GM12878 (cell line): ENCODE measurements at regions not wholly inside any gene's neighbourhood (a gene's known extent, or its start where the extent isn't known, plus 50 kb on each side); places are given as distances from the start of the nearest gene placed in this dataset.
A peak's percentile ranks its signal among the peaks of the same experiment; 100 is the strongest.

ENCODE experiments used
- BHLHE40 ChIP-seq, 2 experiments: fragments of 450-650 bp in 1 of 2; IDR thresholded peaks; 2 replicates each; pipeline ENCODE4 v1.6.1; 2011 to 2017; ENCODE audit warnings: low read depth in 2 of 2, borderline replicate concordance in 1 of 2, improper control_type of control experiment in 1 of 2, low read length in 1 of 2, mild to moderate bottlenecking in 1 of 2
- CEBPB ChIP-seq, 2 experiments: fragments of 150-350 bp in 1 of 2; IDR thresholded peaks; 2 replicates each; pipeline ENCODE4 v1.6.1; 2012 to 2014; ENCODE audit warnings: low read depth in 2 of 2, low read length in 2 of 2, borderline replicate concordance in 1 of 2, inconsistent platforms in 1 of 2
- CREB1 ChIP-seq: IDR thresholded peaks from 2 replicates; pipeline ENCODE4 v1.6.1; 2012; ENCODE audit warnings: low read depth, mild to moderate bottlenecking, inconsistent platforms
- ESRRA ChIP-seq: IDR thresholded peaks from 2 replicates; pipeline ENCODE4 v1.6.1; 2012; ENCODE audit warnings: mild to moderate bottlenecking, low read length, improper control_type of control experiment
- JUNB ChIP-seq: IDR thresholded peaks from 2 replicates; pipeline ENCODE4 v1.6.1; 2016; ENCODE audit warnings: antibody characterized with exemption, mild to moderate bottlenecking
- MYB ChIP-seq: fragments of 150-350 bp; IDR thresholded peaks from 2 replicates; pipeline ENCODE4 v1.6.1; 2014; ENCODE audit warnings: mild to moderate bottlenecking, low read depth, low read length, borderline replicate concordance
- NFXL1 ChIP-seq: fragments of 450-650 bp; IDR thresholded peaks from 2 replicates; pipeline ENCODE4 v1.6.1; 2017; ENCODE audit warnings: antibody characterized with exemption, mild to moderate bottlenecking, borderline replicate concordance
- PAX5 ChIP-seq: IDR thresholded peaks from 2 replicates; pipeline ENCODE4 v1.6.1; 2011; ENCODE audit warnings: low read depth, low read length, borderline replicate concordance
- PAX8 ChIP-seq: fragments of 450-650 bp; IDR thresholded peaks from 2 replicates; pipeline ENCODE4 v1.6.1; 2017; ENCODE audit warnings: mild to moderate bottlenecking, moderate library complexity
- POLR2A ChIP-seq: IDR thresholded peaks from 2 replicates; pipeline ENCODE4 v1.6.1; 2011; ENCODE audit warnings: low read depth, mild to moderate bottlenecking, low read length
- POLR2AphosphoS5 ChIP-seq: IDR thresholded peaks from 2 replicates; pipeline ENCODE4 v1.6.1; 2011; ENCODE audit warnings: mild to moderate bottlenecking, low read length, inconsistent platforms
- SMARCA5 ChIP-seq: fragments of 450-650 bp; IDR thresholded peaks from 2 replicates; pipeline ENCODE4 v1.6.1; 2017; ENCODE audit warnings: mild to moderate bottlenecking
- SREBF2 ChIP-seq: IDR thresholded peaks from 2 replicates; pipeline ENCODE4 v1.6.1; 2012; ENCODE audit warnings: mild to moderate bottlenecking, low read length
- ZNF384 ChIP-seq: IDR thresholded peaks from 2 replicates; pipeline ENCODE4 v1.6.1; 2012; ENCODE audit warnings: low read depth, mild to moderate bottlenecking, low read length, improper control_type of control experiment, borderline replicate concordance
- TF ChIP-seq, protein P1 (sequence below): fragments of 150-350 bp; IDR thresholded peaks from 2 replicates; pipeline ENCODE4 v1.6.1; 2014; ENCODE audit warnings: mild to moderate bottlenecking, low read depth, low read length
- TF ChIP-seq, protein P2 (sequence below): IDR thresholded peaks from 2 replicates; pipeline ENCODE4 v1.6.1; 2011; ENCODE audit warnings: borderline replicate concordance, low read depth, mild to moderate bottlenecking, moderate library complexity, low read length; ENCODE audit not compliant: insufficient read depth, poor library complexity, severe bottlenecking
- TF ChIP-seq, protein P3 (sequence below): fragments of 450-650 bp; IDR thresholded peaks from 2 replicates; pipeline ENCODE4 v1.6.1; 2014; ENCODE audit warnings: mild to moderate bottlenecking
- TF ChIP-seq, protein P4 (sequence below): fragments of 450-650 bp; IDR thresholded peaks from 2 replicates; pipeline ENCODE4 v1.6.1; 2017; ENCODE audit warnings: borderline replicate concordance
- TF ChIP-seq, protein P5 (sequence below): fragments of 450-650 bp; IDR thresholded peaks from 2 replicates; pipeline ENCODE4 v1.6.1; 2017; ENCODE audit warnings: mild to moderate bottlenecking, moderate library complexity

DNA sequence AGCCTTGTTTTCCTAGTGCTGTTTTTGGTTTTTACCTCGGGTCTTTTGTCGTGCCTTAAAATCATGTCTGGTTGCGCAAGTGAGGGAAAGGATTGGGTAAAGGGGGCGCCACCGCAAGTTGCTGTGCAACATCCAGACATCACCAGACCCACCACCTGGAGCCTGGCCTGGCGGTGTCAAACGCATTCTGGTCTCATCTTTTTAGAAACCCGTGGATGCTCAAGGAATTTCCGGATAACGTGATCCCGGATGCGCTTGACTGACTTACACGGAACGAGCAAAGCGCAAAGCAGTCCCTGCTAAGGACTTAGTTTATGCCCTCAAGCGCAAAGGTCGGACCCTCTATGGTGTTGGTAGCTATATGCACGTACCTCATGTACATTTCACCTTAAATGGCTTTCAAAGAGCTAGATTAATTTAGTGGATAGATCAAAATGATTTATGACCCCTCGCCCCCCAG, 105.2 kb downstream of the OR2B2 start (continued):
- TF ChIP-seq PAX5 (peak; percentile 79; the same call in 1 of the 2 replicates), ESRRA (no peak), NFXL1 (no peak), PAX8 (0 out of 2 replicates have a peak, but pooled peaks have one; percentile 41), CREB1 (no peak), SREBF2 (no peak), SMARCA5 (peak; percentile 4; the same call in 1 of the 2 replicates), POLR2A (peak; percentile 77), CEBPB (IDR thresholded peaks at IDR 0.05; ENCODE audit: borderline replicate concordance in 1 of 2, low read depth in 2 of 2, low read length in 2 of 2) (peak in 1 of 2 experiments; percentile 55; a peak in 1 of 4 replicates), BHLHE40 (IDR thresholded peaks at IDR 0.05; ENCODE audit: borderline replicate concordance in 1 of 2, low read depth in 2 of 2, low read length in 1 of 2) (no peak), MYB (no peak), POLR2AphosphoS5 (peak; percentile 24; the same call in 1 of the 2 replicates), ZNF384 (no peak), JUNB (no peak)
- TF ChIP-seq, protein P1, sequence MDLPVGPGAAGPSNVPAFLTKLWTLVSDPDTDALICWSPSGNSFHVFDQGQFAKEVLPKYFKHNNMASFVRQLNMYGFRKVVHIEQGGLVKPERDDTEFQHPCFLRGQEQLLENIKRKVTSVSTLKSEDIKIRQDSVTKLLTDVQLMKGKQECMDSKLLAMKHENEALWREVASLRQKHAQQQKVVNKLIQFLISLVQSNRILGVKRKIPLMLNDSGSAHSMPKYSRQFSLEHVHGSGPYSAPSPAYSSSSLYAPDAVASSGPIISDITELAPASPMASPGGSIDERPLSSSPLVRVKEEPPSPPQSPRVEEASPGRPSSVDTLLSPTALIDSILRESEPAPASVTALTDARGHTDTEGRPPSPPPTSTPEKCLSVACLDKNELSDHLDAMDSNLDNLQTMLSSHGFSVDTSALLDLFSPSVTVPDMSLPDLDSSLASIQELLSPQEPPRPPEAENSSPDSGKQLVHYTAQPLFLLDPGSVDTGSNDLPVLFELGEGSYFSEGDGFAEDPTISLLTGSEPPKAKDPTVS: no peak
- TF ChIP-seq, protein P2, sequence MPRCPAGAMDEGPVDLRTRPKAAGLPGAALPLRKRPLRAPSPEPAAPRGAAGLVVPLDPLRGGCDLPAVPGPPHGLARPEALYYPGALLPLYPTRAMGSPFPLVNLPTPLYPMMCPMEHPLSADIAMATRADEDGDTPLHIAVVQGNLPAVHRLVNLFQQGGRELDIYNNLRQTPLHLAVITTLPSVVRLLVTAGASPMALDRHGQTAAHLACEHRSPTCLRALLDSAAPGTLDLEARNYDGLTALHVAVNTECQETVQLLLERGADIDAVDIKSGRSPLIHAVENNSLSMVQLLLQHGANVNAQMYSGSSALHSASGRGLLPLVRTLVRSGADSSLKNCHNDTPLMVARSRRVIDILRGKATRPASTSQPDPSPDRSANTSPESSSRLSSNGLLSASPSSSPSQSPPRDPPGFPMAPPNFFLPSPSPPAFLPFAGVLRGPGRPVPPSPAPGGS: no peak
- TF ChIP-seq, protein P3, sequence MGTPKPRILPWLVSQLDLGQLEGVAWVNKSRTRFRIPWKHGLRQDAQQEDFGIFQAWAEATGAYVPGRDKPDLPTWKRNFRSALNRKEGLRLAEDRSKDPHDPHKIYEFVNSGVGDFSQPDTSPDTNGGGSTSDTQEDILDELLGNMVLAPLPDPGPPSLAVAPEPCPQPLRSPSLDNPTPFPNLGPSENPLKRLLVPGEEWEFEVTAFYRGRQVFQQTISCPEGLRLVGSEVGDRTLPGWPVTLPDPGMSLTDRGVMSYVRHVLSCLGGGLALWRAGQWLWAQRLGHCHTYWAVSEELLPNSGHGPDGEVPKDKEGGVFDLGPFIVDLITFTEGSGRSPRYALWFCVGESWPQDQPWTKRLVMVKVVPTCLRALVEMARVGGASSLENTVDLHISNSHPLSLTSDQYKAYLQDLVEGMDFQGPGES: no peak
- TF ChIP-seq, protein P4, sequence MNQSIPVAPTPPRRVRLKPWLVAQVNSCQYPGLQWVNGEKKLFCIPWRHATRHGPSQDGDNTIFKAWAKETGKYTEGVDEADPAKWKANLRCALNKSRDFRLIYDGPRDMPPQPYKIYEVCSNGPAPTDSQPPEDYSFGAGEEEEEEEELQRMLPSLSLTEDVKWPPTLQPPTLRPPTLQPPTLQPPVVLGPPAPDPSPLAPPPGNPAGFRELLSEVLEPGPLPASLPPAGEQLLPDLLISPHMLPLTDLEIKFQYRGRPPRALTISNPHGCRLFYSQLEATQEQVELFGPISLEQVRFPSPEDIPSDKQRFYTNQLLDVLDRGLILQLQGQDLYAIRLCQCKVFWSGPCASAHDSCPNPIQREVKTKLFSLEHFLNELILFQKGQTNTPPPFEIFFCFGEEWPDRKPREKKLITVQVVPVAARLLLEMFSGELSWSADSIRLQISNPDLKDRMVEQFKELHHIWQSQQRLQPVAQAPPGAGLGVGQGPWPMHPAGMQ: no peak
- TF ChIP-seq, protein P5, sequence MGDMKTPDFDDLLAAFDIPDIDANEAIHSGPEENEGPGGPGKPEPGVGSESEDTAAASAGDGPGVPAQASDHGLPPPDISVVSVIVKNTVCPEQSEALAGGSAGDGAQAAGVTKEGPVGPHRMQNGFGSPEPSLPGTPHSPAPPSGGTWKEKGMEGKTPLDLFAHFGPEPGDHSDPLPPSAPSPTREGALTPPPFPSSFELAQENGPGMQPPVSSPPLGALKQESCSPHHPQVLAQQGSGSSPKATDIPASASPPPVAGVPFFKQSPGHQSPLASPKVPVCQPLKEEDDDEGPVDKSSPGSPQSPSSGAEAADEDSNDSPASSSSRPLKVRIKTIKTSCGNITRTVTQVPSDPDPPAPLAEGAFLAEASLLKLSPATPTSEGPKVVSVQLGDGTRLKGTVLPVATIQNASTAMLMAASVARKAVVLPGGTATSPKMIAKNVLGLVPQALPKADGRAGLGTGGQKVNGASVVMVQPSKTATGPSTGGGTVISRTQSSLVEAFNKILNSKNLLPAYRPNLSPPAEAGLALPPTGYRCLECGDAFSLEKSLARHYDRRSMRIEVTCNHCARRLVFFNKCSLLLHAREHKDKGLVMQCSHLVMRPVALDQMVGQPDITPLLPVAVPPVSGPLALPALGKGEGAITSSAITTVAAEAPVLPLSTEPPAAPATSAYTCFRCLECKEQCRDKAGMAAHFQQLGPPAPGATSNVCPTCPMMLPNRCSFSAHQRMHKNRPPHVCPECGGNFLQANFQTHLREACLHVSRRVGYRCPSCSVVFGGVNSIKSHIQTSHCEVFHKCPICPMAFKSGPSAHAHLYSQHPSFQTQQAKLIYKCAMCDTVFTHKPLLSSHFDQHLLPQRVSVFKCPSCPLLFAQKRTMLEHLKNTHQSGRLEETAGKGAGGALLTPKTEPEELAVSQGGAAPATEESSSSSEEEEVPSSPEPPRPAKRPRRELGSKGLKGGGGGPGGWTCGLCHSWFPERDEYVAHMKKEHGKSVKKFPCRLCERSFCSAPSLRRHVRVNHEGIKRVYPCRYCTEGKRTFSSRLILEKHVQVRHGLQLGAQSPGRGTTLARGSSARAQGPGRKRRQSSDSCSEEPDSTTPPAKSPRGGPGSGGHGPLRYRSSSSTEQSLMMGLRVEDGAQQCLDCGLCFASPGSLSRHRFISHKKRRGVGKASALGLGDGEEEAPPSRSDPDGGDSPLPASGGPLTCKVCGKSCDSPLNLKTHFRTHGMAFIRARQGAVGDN: no peak
